Ovary (tissue), 7 donors: ENCODE measurements at regions not wholly inside any gene's neighbourhood (a gene's known extent, or its start where the extent isn't known, plus 50 kb on each side); places are given as distances from the start of the nearest gene placed in this dataset.

Experiments used
- DNase-seq, 5 donors: peaks; one replicate each; pipeline ENCODE4 v3.0.0-alpha.2; 2019 to 2020
- H3K27ac ChIP-seq, 2 donors: fragments of 200-600 bp; one replicate each; pipeline versions ENCODE4 v1.5.1 to v1.8.0; 2019 to 2022
- H3K27me3 ChIP-seq: fragments of 200-600 bp; one replicate; pipeline ENCODE4 v1.8.0; 2022
- H3K36me3 ChIP-seq: fragments of 200-600 bp; sonication (generic); one replicate; pipeline ENCODE4 v1.5.1; 2019
- H3K4me1 ChIP-seq: one replicate; pipeline ENCODE4 v1.8.1; 2013; ENCODE audit warnings: mild to moderate bottlenecking, moderate library complexity; ENCODE audit not compliant: insufficient read depth
- H3K4me3 ChIP-seq: fragments of 200-600 bp; sonication (generic); one replicate; pipeline ENCODE4 v1.5.1; 2017
- H3K9me3 ChIP-seq, 2 donors: fragments of 200-600 bp in 1 of 2; sonication (generic) in 1 of 2; one replicate each; pipeline versions ENCODE4 v1.5.1 to v1.8.1; 2013 to 2019; ENCODE audit warnings: mild to moderate bottlenecking in 1 of 2, moderate library complexity in 1 of 2
- CTCF ChIP-seq, 3 donors: fragments of 450-650 bp in 2 of 3; fragments of 200-600 bp in 1 of 3; IDR thresholded peaks; one replicate each; pipeline versions ENCODE4 v1.5.1 to v1.8.0; 2016 to 2022; ENCODE audit warnings: antibody characterized with exemption in 3 of 3, mild to moderate bottlenecking in 1 of 3
- EP300 ChIP-seq: sonication (generic); formaldehyde crosslinking; IDR thresholded peaks from one replicate; pipeline ENCODE4 v1.6.1; 2017; ENCODE audit warnings: antibody characterized with exemption
- POLR2A ChIP-seq: fragments of 450-650 bp; IDR thresholded peaks from one replicate; pipeline ENCODE4 v1.6.1; 2017; ENCODE audit warnings: antibody characterized with exemption, mild to moderate bottlenecking, moderate library complexity
- WGBS, 3 donors: extraction: QIAGEN DNeasy Blood & Tissue Kit in 1 of 3; methylation state at CpG; one replicate each; pipeline versions ENCODE4 v1.1.5 to v1.1.7; 2013 to 2017; 5-methylcytosine and 5-hydroxymethylcytosine counted together
- intact Hi-C, 4 donors: fragments of 100-400 bp; cut with DNase I; formaldehyde crosslinking; loops; one replicate each; pipeline versions ENCODE4 v1.11.0 to v1.15.1; 2022 to 2023
- donor health status: DM: no; HTN: no; CAD: no; lungs with moderate emphysema.
- donor health status: DM: no; HTN: no; CAD: no.
- donor health status: Bipolar disorder and iron deficiency.
- donor health status: DM: no; HTN: no; CAD: no.
- donor health status: DM: yes; HTN: yes; CAD: no.

DNA sequence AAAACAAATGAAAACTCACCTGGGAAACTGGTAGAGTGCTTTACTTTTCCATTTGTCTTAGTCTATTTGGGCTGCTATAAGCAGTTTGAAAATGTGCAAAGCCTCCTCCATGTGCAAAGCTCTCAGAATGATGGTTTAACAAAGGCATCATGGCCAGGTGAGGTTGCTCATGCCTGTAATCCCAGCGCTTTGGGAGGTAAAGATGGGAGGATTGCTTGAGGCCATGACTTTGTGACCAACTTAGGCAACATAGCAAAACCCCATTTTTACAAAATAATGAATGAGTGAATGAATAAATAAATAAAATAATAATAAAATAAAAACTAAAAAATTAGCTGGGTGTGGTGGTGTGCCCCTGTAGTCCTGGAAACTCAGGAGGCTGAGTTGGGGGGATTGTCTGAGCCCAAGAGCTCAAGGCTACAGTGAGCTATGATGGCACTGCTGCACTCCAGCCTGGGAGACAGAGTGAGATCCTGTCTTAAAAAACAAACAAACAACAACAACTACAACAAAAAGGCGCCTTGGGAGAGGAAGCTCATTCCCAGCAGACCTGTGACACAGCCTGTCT is 71.8 kb downstream of the MYCN start:
- WGBS, 3 donors: 81 to 95% (median 90%) methylated on average over 2 of the region's 2 CpGs
- H3K27me3 ChIP-seq: no peaks in the 10 kb centered on the region
- H3K27ac ChIP-seq: no peak overlapping the region
- H3K4me1 ChIP-seq: no peaks in the 10 kb centered on the region
- TF ChIP-seq CTCF (IDR thresholded peaks at IDR 0.05) (no peak), POLR2A (no peak), EP300 (no peak)
- no peak for DNase-seq
- H3K9me3 ChIP-seq: no peaks in the 10 kb centered on the region
- no peaks in the 10 kb centered on the region for H3K36me3 ChIP-seq
- intact Hi-C loops: no loop called here
- no peak overlapping the region for H3K4me3 ChIP-seq

GRCh38 chr2:16011621-16011960 is 71.2 kb downstream of the MYCN start:
- Histone ChIP-seq H3K4me1 (no peaks in the 10 kb centered on the region), H3K4me3 (no peak overlapping the region), H3K36me3 (no peaks in the 10 kb centered on the region), H3K9me3 (no peaks in the 10 kb centered on the region), H3K27ac (no peak overlapping the region), H3K27me3 (no peaks in the 10 kb centered on the region)
- 83 to 89% (median 87%) methylated on average over 2 of the region's 2 CpGs for whole genome bisulfite sequencing, 3 donors
- intact Hi-C loops: no loop called here
- no peak for DNase-seq
- TF ChIP-seq EP300: no peak
- TF ChIP-seq CTCF (IDR thresholded peaks at IDR 0.05): no peak
- no peak for TF ChIP-seq POLR2A

DNA sequence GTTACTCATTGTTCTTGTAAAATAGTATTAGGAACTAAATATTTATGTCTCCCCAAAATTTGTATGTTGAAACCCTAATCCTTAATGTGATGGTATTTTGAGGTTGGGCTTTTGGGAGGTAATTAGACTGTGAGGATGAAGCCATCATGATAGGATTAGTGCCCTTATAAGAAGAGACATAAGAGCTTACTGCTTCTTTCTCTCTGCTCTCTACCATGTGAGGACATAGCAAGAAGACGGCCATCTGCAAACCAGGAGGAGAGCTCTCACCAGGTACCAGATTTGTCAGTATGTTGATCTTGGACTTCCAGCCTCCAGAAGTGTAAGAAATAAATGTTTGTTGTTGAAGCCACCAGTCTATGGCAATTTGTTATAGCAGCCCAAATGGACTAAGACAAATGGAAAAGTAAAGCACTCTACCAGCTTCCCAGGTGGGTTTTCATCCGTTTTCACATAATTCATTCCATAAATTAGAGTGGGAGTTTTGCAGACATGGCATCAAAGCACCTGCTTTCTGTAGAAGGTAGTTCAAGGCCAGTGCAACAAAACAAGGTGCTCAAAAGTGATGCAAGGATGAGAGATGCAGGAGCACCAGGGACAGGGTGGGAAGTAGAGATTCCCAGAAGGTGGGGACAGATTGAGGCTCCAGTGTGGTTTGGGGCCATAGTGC is 70.7 kb downstream of the MYCN start:
- WGBS, 3 donors: 70 to 91% (median 78%) methylated on average over 2 of the region's 2 CpGs
- Histone ChIP-seq H3K27me3 (no peaks in the 10 kb centered on the region), H3K4me1 (no peaks in the 10 kb centered on the region), H3K4me3 (no peak overlapping the region), H3K27ac (no peak overlapping the region), H3K36me3 (no peaks in the 10 kb centered on the region), H3K9me3 (no peaks in the 10 kb centered on the region)
- intact Hi-C loops: no loop called here
- no peak for TF ChIP-seq EP300
- no peak for TF ChIP-seq POLR2A
- TF ChIP-seq CTCF (IDR thresholded peaks at IDR 0.05): no peak
- no peak for DNase-seq

DNA sequence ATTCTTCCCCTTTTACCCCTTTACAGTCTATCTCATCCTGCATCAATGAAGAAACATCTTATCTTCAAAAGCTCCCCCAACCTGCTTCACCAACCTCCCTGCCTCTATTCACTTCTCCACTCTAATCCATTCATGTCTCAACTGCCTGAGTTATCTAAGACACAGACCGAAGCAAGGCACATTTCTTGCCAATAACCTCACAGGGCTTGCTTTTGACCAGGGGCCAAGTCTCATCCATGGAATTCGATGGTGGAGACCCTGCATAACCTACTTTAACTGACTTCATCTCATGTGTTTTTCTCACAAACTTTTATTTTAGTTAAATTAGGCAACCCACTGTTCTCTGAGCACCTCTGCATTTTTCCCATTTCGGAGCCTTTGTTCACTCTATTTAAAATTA is 69.7 kb downstream of the MYCN start:
- no peak for DNase-seq
- H3K27me3 ChIP-seq: no peaks in the 10 kb centered on the region
- no peak overlapping the region for H3K27ac ChIP-seq
- intact Hi-C loops: no loop called here
- 48 to 50% (median 49%) methylated on average over 3 of the region's 3 CpGs for WGBS, 3 donors
- no peaks in the 10 kb centered on the region for H3K9me3 ChIP-seq
- no peaks in the 10 kb centered on the region for H3K4me1 ChIP-seq
- TF ChIP-seq EP300 (no peak), POLR2A (no peak), CTCF (IDR thresholded peaks at IDR 0.05) (no peak)
- no peak overlapping the region for H3K4me3 ChIP-seq
- no peaks in the 10 kb centered on the region for H3K36me3 ChIP-seq
